GM12878 (cell line): ENCODE measurements at regions not wholly inside any gene's neighbourhood (a gene's known extent, or its start where the extent isn't known, plus 50 kb on each side); places are given as distances from the start of the nearest gene placed in this dataset.

Experiments
- ATAC-seq: fragments of 200-7000 bp; cut with Tn5 transposase; 3 replicates; pipeline ENCODE4 v1.9.1; 2020; ENCODE audit warnings: mild to moderate bottlenecking, moderate library complexity
- BruUV-seq: library from RNA; stranded (reverse); fragments of 400-500 nt; replicated peaks from 2 replicates; lab custom pipeline; 2021; lab: Mats Ljungman, UMichigan
- CTCF ChIA-PET: fragments of 300-600 bp; sonication (Branson Sonifier 250); formaldehyde crosslinking; extraction: SDS; loops from one replicate; lab custom pipeline; 2021; ENCODE audit warnings: inconsistent platforms; lab: Yijun Ruan, JAX
- POLR2A ChIA-PET: fragments of 350-600 bp; formaldehyde crosslinking; extraction: SDS; loops from one replicate; lab custom pipeline; 2021; ENCODE audit warnings: inconsistent platforms; lab: Charles Lee
- RAD21 ChIA-PET: fragments of 300-600 bp; sonication (Branson Sonifier 250); formaldehyde crosslinking; loops from one replicate; lab custom pipeline; 2023; ENCODE audit warnings: antibody characterized with exemption; ENCODE audit not compliant: unreplicated experiment; lab: Charles Lee
- SMC1A ChIA-PET: fragments of 300-600 bp; sonication (Branson Sonifier 250); formaldehyde crosslinking; loops from one replicate; lab custom pipeline; 2023; ENCODE audit not compliant: unreplicated experiment, uncharacterized antibody; lab: Charles Lee
- DNase-seq: peaks from one replicate; pipeline ENCODE4 v3.0.0-alpha.2; 2011; ENCODE audit warnings: low read depth, low spot score
- FAIRE-seq: peaks from 3 replicates; lab custom pipeline; 2011; peaks lifted over from hg19 to GRCh38; lab: Jason Lieb, UNC
- H2AFZ ChIP-seq: 2 replicates; pipeline ENCODE4 v1.6.0; 2011; ENCODE audit warnings: low read depth, low read length, control low read depth; ENCODE audit not compliant: control insufficient read depth
- H3K27ac ChIP-seq: 2 replicates; pipeline ENCODE4 v1.5.1; 2011; ENCODE audit warnings: control low read depth; ENCODE audit not compliant: control insufficient read depth, insufficient read depth
- H3K27me3 ChIP-seq, 2 experiments: replicated peaks in 1 of 2; 2 replicates each; pipeline versions ENCODE4 v1.6.0 to v1.6.1; 2011; ENCODE audit warnings: low read length in 1 of 2; ENCODE audit not compliant: control insufficient read depth in 2 of 2, insufficient read depth in 2 of 2
- H3K36me3 ChIP-seq, 2 experiments: 2 replicates each; pipeline ENCODE4 v1.5.1; 2011; ENCODE audit warnings: low read length in 1 of 2; ENCODE audit not compliant: control insufficient read depth in 2 of 2, insufficient read depth in 2 of 2
- H3K4me1 ChIP-seq: 2 replicates; pipeline ENCODE4 v1.6.1; 2011; ENCODE audit warnings: mild to moderate bottlenecking, low read length, moderate library complexity, mixed read lengths; ENCODE audit not compliant: control insufficient read depth, insufficient read depth
- H3K4me2 ChIP-seq: 2 replicates; pipeline ENCODE4 v1.6.0; 2011; ENCODE audit warnings: control low read depth; ENCODE audit not compliant: control insufficient read depth, insufficient read depth
- H3K4me3 ChIP-seq: fragments of 200-600 bp; sonication (generic); 2 replicates; pipeline ENCODE4 v1.5.1; 2016
- H3K79me2 ChIP-seq: 2 replicates; pipeline ENCODE4 v1.6.0; 2011; ENCODE audit warnings: low read length; ENCODE audit not compliant: control insufficient read depth, insufficient read depth
- H3K9ac ChIP-seq: 2 replicates; pipeline ENCODE4 v1.8.0; 2011; ENCODE audit warnings: low read length, control low read depth, mixed read lengths; ENCODE audit not compliant: control insufficient read depth, insufficient read depth
- H3K9me3 ChIP-seq: replicated peaks from 3 replicates; pipeline ENCODE4 v1.5.1; 2011; ENCODE audit warnings: mild to moderate bottlenecking, low read length; ENCODE audit not compliant: control insufficient read depth, insufficient read depth
- H4K20me1 ChIP-seq: 2 replicates; pipeline ENCODE4 v1.6.0; 2011; ENCODE audit not compliant: control insufficient read depth, insufficient read depth
- BCLAF1 ChIP-seq: fragments of 450-650 bp; IDR thresholded peaks from 2 replicates; pipeline ENCODE4 v1.6.1; 2017; ENCODE audit warnings: antibody characterized with exemption, mild to moderate bottlenecking, moderate library complexity
- BRCA1 ChIP-seq: IDR thresholded peaks from 2 replicates; pipeline ENCODE4 v1.6.1; 2011; ENCODE audit warnings: low read depth, low read length, improper control_type of control experiment
- CREM ChIP-seq: IDR thresholded peaks from 2 replicates; pipeline ENCODE4 v1.6.1; 2014; ENCODE audit warnings: antibody characterized with exemption, low read depth
- GATAD2B ChIP-seq: fragments of 450-650 bp; conservative IDR thresholded peaks from 2 replicates; pipeline ENCODE4 v1.6.1; 2017; ENCODE audit warnings: low read depth, mild to moderate bottlenecking, moderate library complexity
- KLF5 ChIP-seq: fragments of 450-650 bp; IDR thresholded peaks from 2 replicates; pipeline ENCODE4 v1.6.1; 2014; ENCODE audit warnings: mild to moderate bottlenecking; ENCODE audit not compliant: partially characterized antibody
- MTA2 ChIP-seq: fragments of 450-650 bp; IDR thresholded peaks from 2 replicates; pipeline ENCODE4 v1.6.1; 2016; ENCODE audit warnings: low read depth, mild to moderate bottlenecking, moderate library complexity
- RB1 ChIP-seq: fragments of 450-650 bp; formaldehyde crosslinking; IDR thresholded peaks from 2 replicates; pipeline ENCODE4 v1.6.1; 2017; ENCODE audit warnings: mild to moderate bottlenecking, borderline replicate concordance
- RCOR1 ChIP-seq: conservative IDR thresholded peaks from 2 replicates; pipeline ENCODE4 v1.6.1; 2012; ENCODE audit warnings: low read depth, low read length, improper control_type of control experiment
- YY1 ChIP-seq: IDR thresholded peaks from 2 replicates; pipeline ENCODE4 v1.6.1; 2011; ENCODE audit warnings: low read depth, mild to moderate bottlenecking, low read length
- WGBS: methylation state at CpG from one replicate; pipeline ENCODE4 v1.1.6; 2016; ENCODE audit warnings: low lambda C conversion rate; ENCODE audit not compliant: insufficient replicate concordance, insufficient coverage; ENCODE audit errors: missing lambda C conversion rate; 5-methylcytosine and 5-hydroxymethylcytosine counted together
- in situ Hi-C: fragments of 300-500 bp; cut with MboI; formaldehyde crosslinking; loops from 9 replicates; pipeline ENCODE4 v1.14.3; 2018; ENCODE audit warnings: mixed read lengths
- intact Hi-C: fragments of 100-400 bp; cut with micrococcal nuclease; formaldehyde crosslinking; loops from one replicate; pipeline ENCODE4 v1.14.2; 2022; ENCODE audit not compliant: unreplicated experiment
- TF ChIP-seq, protein P1 (sequence below): IDR thresholded peaks from 2 replicates; pipeline ENCODE4 v1.6.1; 2011; ENCODE audit warnings: low read depth, mild to moderate bottlenecking, low read length, moderate library complexity, borderline replicate concordance; ENCODE audit errors: extremely low read depth
- TF ChIP-seq, protein P2 (sequence below): fragments of 450-650 bp; formaldehyde crosslinking; IDR thresholded peaks from 2 replicates; pipeline ENCODE4 v1.5.0; 2022; ENCODE audit warnings: mild to moderate bottlenecking, missing genetic modification characterization
- TF ChIP-seq, protein P3 (sequence below): fragments of 450-650 bp; IDR thresholded peaks from 2 replicates; pipeline ENCODE4 v1.6.1; 2016; ENCODE audit warnings: mild to moderate bottlenecking

DNA sequence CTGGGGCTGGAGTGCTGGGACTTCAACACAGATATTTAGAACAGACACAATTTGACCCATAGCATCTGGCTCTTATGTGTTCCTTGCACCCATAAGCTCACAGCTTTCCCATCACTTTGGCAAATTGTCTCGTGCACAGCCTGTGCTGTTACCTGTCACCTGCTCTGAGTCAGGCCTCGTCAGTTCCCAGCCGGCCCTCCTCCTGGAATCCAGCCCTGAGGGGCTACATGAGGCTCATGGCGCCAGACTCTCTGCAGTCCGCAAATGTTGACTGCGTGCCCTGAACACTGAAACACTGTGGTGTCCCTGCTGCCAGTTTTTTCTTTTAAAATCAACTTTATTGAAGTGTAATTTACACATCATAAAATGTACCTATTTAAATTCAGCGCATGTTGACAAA is 65.4 kb upstream of the BZW1 start:
- no peaks in the 10 kb centered on the region for H3K79me2 ChIP-seq
- ATAC-seq (no peak), DNase-seq (no peak), FAIRE-seq (no peak)
- TF ChIP-seq RCOR1 = no peak
- TF ChIP-seq, protein P1, sequence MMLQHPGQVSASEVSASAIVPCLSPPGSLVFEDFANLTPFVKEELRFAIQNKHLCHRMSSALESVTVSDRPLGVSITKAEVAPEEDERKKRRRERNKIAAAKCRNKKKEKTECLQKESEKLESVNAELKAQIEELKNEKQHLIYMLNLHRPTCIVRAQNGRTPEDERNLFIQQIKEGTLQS = no peak
- TF ChIP-seq GATAD2B = no peak
- no peak for TF ChIP-seq KLF5
- TF ChIP-seq CREM = no peak
- no peak for TF ChIP-seq MTA2
- TF ChIP-seq YY1 = no peak
- TF ChIP-seq RB1 = no peak
- TF ChIP-seq, protein P2, sequence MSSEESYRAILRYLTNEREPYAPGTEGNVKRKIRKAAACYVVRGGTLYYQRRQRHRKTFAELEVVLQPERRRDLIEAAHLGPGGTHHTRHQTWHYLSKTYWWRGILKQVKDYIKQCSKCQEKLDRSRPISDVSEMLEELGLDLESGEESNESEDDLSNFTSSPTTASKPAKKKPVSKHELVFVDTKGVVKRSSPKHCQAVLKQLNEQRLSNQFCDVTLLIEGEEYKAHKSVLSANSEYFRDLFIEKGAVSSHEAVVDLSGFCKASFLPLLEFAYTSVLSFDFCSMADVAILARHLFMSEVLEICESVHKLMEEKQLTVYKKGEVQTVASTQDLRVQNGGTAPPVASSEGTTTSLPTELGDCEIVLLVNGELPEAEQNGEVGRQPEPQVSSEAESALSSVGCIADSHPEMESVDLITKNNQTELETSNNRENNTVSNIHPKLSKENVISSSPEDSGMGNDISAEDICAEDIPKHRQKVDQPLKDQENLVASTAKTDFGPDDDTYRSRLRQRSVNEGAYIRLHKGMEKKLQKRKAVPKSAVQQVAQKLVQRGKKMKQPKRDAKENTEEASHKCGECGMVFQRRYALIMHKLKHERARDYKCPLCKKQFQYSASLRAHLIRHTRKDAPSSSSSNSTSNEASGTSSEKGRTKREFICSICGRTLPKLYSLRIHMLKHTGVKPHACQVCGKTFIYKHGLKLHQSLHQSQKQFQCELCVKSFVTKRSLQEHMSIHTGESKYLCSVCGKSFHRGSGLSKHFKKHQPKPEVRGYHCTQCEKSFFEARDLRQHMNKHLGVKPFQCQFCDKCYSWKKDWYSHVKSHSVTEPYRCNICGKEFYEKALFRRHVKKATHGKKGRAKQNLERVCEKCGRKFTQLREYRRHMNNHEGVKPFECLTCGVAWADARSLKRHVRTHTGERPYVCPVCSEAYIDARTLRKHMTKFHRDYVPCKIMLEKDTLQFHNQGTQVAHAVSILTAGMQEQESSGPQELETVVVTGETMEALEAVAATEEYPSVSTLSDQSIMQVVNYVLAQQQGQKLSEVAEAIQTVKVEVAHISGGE (CRISPR knock-in tag) = no peak
- TF ChIP-seq BRCA1 = no peak
- TF ChIP-seq, protein P3, sequence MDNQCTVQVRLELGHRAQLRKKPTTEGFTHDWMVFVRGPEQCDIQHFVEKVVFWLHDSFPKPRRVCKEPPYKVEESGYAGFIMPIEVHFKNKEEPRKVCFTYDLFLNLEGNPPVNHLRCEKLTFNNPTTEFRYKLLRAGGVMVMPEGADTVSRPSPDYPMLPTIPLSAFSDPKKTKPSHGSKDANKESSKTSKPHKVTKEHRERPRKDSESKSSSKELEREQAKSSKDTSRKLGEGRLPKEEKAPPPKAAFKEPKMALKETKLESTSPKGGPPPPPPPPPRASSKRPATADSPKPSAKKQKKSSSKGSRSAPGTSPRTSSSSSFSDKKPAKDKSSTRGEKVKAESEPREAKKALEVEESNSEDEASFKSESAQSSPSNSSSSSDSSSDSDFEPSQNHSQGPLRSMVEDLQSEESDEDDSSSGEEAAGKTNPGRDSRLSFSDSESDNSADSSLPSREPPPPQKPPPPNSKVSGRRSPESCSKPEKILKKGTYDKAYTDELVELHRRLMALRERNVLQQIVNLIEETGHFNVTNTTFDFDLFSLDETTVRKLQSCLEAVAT = no peak
- TF ChIP-seq BCLAF1 = no peak
- in situ Hi-C loops = no loop called here
- H3K27ac ChIP-seq = no peak overlapping the region
- H3K4me1 ChIP-seq = no peaks in the 10 kb centered on the region
- H3K9me3 ChIP-seq = no peaks in the 10 kb centered on the region
- RAD21 ChIA-PET = interaction anchor here (1.6 kb wide), 1 partner anchor 10 kb away, joined by 4 read pairs; no protein-coding TSS in a partner anchor
- no peak overlapping the region for H3K4me2 ChIP-seq
- BruUV-seq = no TSS peak
- intact Hi-C loops = no loop called here
- H3K9ac ChIP-seq = no peak overlapping the region
- CTCF ChIA-PET = interaction anchor here (1.1 kb wide), 1 partner anchor 10 kb away, joined by 4 read pairs; no protein-coding TSS in a partner anchor
- WGBS = 58% methylated on average over 7 of the region's 7 CpGs
- POLR2A ChIA-PET = no interaction called here
- SMC1A ChIA-PET = interaction anchor here (1.2 kb wide), 1 partner anchor 12 kb away, joined by 3 read pairs; no protein-coding TSS in a partner anchor
- no peaks in the 10 kb centered on the region for H4K20me1 ChIP-seq
- H2AFZ ChIP-seq = no peak overlapping the region
- H3K27me3 ChIP-seq = peaks cover 0 to 2% of the 10 kb centered on the region in 2 experiments; a peak in 2 of 4 replicates
- no peaks in the 10 kb centered on the region for H3K36me3 ChIP-seq
- no peak overlapping the region for H3K4me3 ChIP-seq
